GM12878 (cell line): ENCODE measurements at regions not wholly inside any gene's neighbourhood (a gene's known extent, or its start where the extent isn't known, plus 50 kb on each side); places are given as distances from the start of the nearest gene placed in this dataset.

Source experiments
- EED ChIP-seq: sonication (generic); IDR thresholded peaks from 2 replicates; pipeline ENCODE4 v1.6.1; 2016; ENCODE audit warnings: antibody characterized with exemption, low read depth
- EZH2 ChIP-seq: IDR thresholded peaks from 2 replicates; pipeline ENCODE4 v1.6.1; 2012; ENCODE audit warnings: low read depth, mild to moderate bottlenecking, control low read depth, inconsistent platforms, low read length, borderline replicate concordance; ENCODE audit not compliant: control insufficient read depth
- GABPA ChIP-seq: IDR thresholded peaks from 2 replicates; pipeline ENCODE4 v1.6.1; 2014; ENCODE audit warnings: antibody characterized with exemption, low read depth, mild to moderate bottlenecking, inconsistent platforms
- JUNB ChIP-seq: IDR thresholded peaks from 2 replicates; pipeline ENCODE4 v1.6.1; 2016; ENCODE audit warnings: antibody characterized with exemption, mild to moderate bottlenecking
- MXI1 ChIP-seq: fragments of 150-350 bp; IDR thresholded peaks from 2 replicates; pipeline ENCODE4 v1.6.1; 2011; ENCODE audit warnings: low read depth, mild to moderate bottlenecking, inconsistent platforms, low read length, improper control_type of control experiment
- POLR2A ChIP-seq: IDR thresholded peaks from 2 replicates; pipeline ENCODE4 v1.6.1; 2011; ENCODE audit warnings: low read depth, mild to moderate bottlenecking, low read length
- POLR2AphosphoS2 ChIP-seq: IDR thresholded peaks from 2 replicates; pipeline ENCODE4 v1.6.1; 2011; ENCODE audit warnings: low read depth, mild to moderate bottlenecking, low read length, improper control_type of control experiment, moderate library complexity
- RAD21 ChIP-seq: IDR thresholded peaks from 2 replicates; pipeline ENCODE4 v1.6.1; 2011; ENCODE audit warnings: mild to moderate bottlenecking, low read depth, low read length, moderate library complexity; ENCODE audit not compliant: insufficient read depth
- SIX5 ChIP-seq: IDR thresholded peaks from 2 replicates; pipeline ENCODE4 v1.6.1; 2011; ENCODE audit warnings: mild to moderate bottlenecking, low read depth, low read length, moderate library complexity; ENCODE audit not compliant: severe bottlenecking
- SUZ12 ChIP-seq: fragments of 200-600 bp; sonication (generic); IDR thresholded peaks from one replicate; pipeline ENCODE4 v1.6.1; 2018; ENCODE audit warnings: antibody characterized with exemption, mild to moderate bottlenecking; ENCODE audit not compliant: unreplicated experiment
- TAF1 ChIP-seq: IDR thresholded peaks from 2 replicates; pipeline ENCODE4 v1.6.1; 2011; ENCODE audit warnings: mild to moderate bottlenecking, low read depth, low read length, borderline replicate concordance
- TF ChIP-seq, protein P1 (sequence below), 3 experiments: IDR thresholded peaks in 2 of 3; conservative IDR thresholded peaks in 1 of 3; 2 replicates each; pipeline ENCODE4 v1.5.1; 2011; ENCODE audit warnings: low read depth in 3 of 3, low read length in 3 of 3, mild to moderate bottlenecking in 3 of 3, control low read depth in 2 of 3, moderate library complexity in 2 of 3, inconsistent platforms in 1 of 3, mixed read lengths in 1 of 3; ENCODE audit not compliant: control insufficient read depth in 2 of 3, insufficient read depth in 1 of 3; ENCODE audit errors: extremely low read depth in 1 of 3
- TF ChIP-seq, protein P2 (sequence below): fragments of 450-650 bp; IDR thresholded peaks from 2 replicates; pipeline ENCODE4 v1.6.1; 2017; ENCODE audit warnings: antibody characterized with exemption, mild to moderate bottlenecking, moderate library complexity
- TF ChIP-seq, protein P3 (sequence below): IDR thresholded peaks from 2 replicates; pipeline ENCODE4 v1.6.1; 2012; ENCODE audit warnings: mild to moderate bottlenecking, low read depth, low read length

DNA sequence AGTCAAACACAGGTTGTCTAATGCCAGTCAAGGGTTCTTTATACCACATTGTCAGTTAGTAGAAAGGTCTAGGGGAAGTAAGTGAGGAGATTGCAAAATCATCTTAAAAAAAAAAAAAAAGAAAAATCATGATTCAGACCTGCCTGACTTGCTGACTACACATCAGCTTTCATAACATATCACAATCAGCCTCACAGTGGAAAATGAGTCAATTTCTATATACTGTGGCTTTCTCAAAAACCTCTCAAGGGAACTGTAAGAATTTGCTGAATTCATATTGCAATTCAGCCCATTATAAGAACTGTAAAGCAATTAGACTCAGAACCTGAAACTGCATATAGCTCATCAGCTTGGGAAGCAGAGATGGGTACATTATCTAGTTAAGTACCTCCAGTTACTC lies 75.3 kb upstream of the GPC6 start:
- TF ChIP-seq MXI1, result no peak
- TF ChIP-seq, protein P1, sequence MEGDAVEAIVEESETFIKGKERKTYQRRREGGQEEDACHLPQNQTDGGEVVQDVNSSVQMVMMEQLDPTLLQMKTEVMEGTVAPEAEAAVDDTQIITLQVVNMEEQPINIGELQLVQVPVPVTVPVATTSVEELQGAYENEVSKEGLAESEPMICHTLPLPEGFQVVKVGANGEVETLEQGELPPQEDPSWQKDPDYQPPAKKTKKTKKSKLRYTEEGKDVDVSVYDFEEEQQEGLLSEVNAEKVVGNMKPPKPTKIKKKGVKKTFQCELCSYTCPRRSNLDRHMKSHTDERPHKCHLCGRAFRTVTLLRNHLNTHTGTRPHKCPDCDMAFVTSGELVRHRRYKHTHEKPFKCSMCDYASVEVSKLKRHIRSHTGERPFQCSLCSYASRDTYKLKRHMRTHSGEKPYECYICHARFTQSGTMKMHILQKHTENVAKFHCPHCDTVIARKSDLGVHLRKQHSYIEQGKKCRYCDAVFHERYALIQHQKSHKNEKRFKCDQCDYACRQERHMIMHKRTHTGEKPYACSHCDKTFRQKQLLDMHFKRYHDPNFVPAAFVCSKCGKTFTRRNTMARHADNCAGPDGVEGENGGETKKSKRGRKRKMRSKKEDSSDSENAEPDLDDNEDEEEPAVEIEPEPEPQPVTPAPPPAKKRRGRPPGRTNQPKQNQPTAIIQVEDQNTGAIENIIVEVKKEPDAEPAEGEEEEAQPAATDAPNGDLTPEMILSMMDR (IDR thresholded peaks at IDR 0.05 in 2 of 3, conservative IDR thresholded peaks at IDR 0.05 in 1 of 3; ENCODE audit: control insufficient read depth in 2 of 3, extremely low read depth in 1 of 3, insufficient read depth in 1 of 3, low read depth in 3 of 3, low read length in 3 of 3), result no peak
- no peak for TF ChIP-seq POLR2A
- TF ChIP-seq EED, result no peak
- TF ChIP-seq, protein P2, sequence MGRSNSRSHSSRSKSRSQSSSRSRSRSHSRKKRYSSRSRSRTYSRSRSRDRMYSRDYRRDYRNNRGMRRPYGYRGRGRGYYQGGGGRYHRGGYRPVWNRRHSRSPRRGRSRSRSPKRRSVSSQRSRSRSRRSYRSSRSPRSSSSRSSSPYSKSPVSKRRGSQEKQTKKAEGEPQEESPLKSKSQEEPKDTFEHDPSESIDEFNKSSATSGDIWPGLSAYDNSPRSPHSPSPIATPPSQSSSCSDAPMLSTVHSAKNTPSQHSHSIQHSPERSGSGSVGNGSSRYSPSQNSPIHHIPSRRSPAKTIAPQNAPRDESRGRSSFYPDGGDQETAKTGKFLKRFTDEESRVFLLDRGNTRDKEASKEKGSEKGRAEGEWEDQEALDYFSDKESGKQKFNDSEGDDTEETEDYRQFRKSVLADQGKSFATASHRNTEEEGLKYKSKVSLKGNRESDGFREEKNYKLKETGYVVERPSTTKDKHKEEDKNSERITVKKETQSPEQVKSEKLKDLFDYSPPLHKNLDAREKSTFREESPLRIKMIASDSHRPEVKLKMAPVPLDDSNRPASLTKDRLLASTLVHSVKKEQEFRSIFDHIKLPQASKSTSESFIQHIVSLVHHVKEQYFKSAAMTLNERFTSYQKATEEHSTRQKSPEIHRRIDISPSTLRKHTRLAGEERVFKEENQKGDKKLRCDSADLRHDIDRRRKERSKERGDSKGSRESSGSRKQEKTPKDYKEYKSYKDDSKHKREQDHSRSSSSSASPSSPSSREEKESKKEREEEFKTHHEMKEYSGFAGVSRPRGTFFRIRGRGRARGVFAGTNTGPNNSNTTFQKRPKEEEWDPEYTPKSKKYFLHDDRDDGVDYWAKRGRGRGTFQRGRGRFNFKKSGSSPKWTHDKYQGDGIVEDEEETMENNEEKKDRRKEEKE, result no peak
- no peak for TF ChIP-seq GABPA
- TF ChIP-seq SUZ12, result no peak
- TF ChIP-seq, protein P3, sequence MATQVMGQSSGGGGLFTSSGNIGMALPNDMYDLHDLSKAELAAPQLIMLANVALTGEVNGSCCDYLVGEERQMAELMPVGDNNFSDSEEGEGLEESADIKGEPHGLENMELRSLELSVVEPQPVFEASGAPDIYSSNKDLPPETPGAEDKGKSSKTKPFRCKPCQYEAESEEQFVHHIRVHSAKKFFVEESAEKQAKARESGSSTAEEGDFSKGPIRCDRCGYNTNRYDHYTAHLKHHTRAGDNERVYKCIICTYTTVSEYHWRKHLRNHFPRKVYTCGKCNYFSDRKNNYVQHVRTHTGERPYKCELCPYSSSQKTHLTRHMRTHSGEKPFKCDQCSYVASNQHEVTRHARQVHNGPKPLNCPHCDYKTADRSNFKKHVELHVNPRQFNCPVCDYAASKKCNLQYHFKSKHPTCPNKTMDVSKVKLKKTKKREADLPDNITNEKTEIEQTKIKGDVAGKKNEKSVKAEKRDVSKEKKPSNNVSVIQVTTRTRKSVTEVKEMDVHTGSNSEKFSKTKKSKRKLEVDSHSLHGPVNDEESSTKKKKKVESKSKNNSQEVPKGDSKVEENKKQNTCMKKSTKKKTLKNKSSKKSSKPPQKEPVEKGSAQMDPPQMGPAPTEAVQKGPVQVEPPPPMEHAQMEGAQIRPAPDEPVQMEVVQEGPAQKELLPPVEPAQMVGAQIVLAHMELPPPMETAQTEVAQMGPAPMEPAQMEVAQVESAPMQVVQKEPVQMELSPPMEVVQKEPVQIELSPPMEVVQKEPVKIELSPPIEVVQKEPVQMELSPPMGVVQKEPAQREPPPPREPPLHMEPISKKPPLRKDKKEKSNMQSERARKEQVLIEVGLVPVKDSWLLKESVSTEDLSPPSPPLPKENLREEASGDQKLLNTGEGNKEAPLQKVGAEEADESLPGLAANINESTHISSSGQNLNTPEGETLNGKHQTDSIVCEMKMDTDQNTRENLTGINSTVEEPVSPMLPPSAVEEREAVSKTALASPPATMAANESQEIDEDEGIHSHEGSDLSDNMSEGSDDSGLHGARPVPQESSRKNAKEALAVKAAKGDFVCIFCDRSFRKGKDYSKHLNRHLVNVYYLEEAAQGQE, result no peak
- no peak for TF ChIP-seq EZH2
- TF ChIP-seq RAD21, result no peak
- TF ChIP-seq SIX5, result no peak
- no peak for TF ChIP-seq POLR2AphosphoS2
- no peak for TF ChIP-seq TAF1
- TF ChIP-seq JUNB, result no peak
